Medulla oblongata (tissue), 1 donor: ENCODE measurements at regions not wholly inside any gene's neighbourhood (a gene's known extent, or its start where the extent isn't known, plus 50 kb on each side); places are given as distances from the start of the nearest gene placed in this dataset.
A peak's percentile ranks its signal among the peaks of the same experiment; 100 is the strongest.
"Not testable (repeated sequence)": the region's sequence is repeated elsewhere in the genome, so short reads cannot be mapped to it uniquely, and the experiment has no call there.

Experiments
- DNase-seq: peaks from one replicate; pipeline ENCODE4 v3.0.0-alpha.2; 2015; ENCODE audit errors: extremely low spot score

- no peak for DNase-seq
Measured at GRCh38 chr4:187332141-187332540, 608.5 kb upstream of the FAT1 start.

- DNase-seq = no peak
Measured at GRCh38 chr4:187333151-187333550, 609.5 kb upstream of the FAT1 start.

GRCh38 chr4:187335339-187335738 lies 611.7 kb upstream of the FAT1 start:
- DNase-seq = no peak

- no peak for DNase-seq
Measured at GRCh38 chr4:187354740-187355139, 631.1 kb upstream of the FAT1 start.

- no peak for DNase-seq
Measured at GRCh38 chr4:187357045-187357643, 633.5 kb upstream of the FAT1 start.

- DNase-seq = no peak
Measured at GRCh38 chr4:187357821-187358220, 634.2 kb upstream of the FAT1 start.

- peak; percentile 12 for DNase-seq
Measured at GRCh38 chr4:187362937-187363857, 632.4 kb upstream of the ZFP42 start.

GRCh38 chr4:187364401-187364800 lies 631.2 kb upstream of the ZFP42 start:
- no peak for DNase-seq

- no peak for DNase-seq
Measured at GRCh38 chr4:187364851-187365250, 630.7 kb upstream of the ZFP42 start.

GRCh38 chr4:187366530-187366929 lies 629.0 kb upstream of the ZFP42 start:
- DNase-seq = no peak

GRCh38 chr4:187370918-187371317 lies 624.7 kb upstream of the ZFP42 start:
- no peak for DNase-seq

GRCh38 chr4:187378441-187378840 lies 617.1 kb upstream of the ZFP42 start:
- no peak for DNase-seq

GRCh38 chr4:187380181-187380581 lies 615.4 kb upstream of the ZFP42 start:
- no peak for DNase-seq

GRCh38 chr4:187383181-187383580 lies 612.4 kb upstream of the ZFP42 start:
- DNase-seq = no peak

GRCh38 chr4:187387739-187388138 lies 607.8 kb upstream of the ZFP42 start:
- no peak for DNase-seq

- no peak for DNase-seq
Measured at GRCh38 chr4:187389420-187389819, 606.2 kb upstream of the ZFP42 start.

GRCh38 chr4:187390646-187391045 lies 604.9 kb upstream of the ZFP42 start:
- no peak for DNase-seq

- DNase-seq = no peak
Measured at GRCh38 chr4:187393531-187394344, 601.8 kb upstream of the ZFP42 start.

GRCh38 chr4:187396106-187396505 lies 599.5 kb upstream of the ZFP42 start:
- DNase-seq = no peak

GRCh38 chr4:187408447-187408846 lies 587.1 kb upstream of the ZFP42 start:
- not testable (repeated sequence) for DNase-seq

- no peak for DNase-seq
Measured at GRCh38 chr4:187413564-187414358, 581.8 kb upstream of the ZFP42 start.

- no peak for DNase-seq
Measured at GRCh38 chr4:187414716-187415115, 580.9 kb upstream of the ZFP42 start.
